Sigmoid colon (tissue), 6 donors: ENCODE measurements at regions not wholly inside any gene's neighbourhood (a gene's known extent, or its start where the extent isn't known, plus 50 kb on each side); places are given as distances from the start of the nearest gene placed in this dataset.

Experiments used
- DNase-seq: peaks from one replicate; pipeline ENCODE4 v3.0.0-alpha.2; 2019
- H3K27ac ChIP-seq, 4 donors: fragments of 200-600 bp; sonication (generic); one replicate each; pipeline ENCODE4 v1.5.1; 2016 to 2019; ENCODE audit warnings: mild to moderate bottlenecking in 1 of 4
- H3K27me3 ChIP-seq, 3 donors: fragments of 200-600 bp; sonication (generic); one replicate each; pipeline ENCODE4 v1.5.1; 2019; ENCODE audit warnings: mild to moderate bottlenecking in 1 of 3
- H3K36me3 ChIP-seq, 4 donors: fragments of 200-600 bp; sonication (generic); one replicate each; pipeline ENCODE4 v1.5.1; 2016 to 2019
- H3K4me1 ChIP-seq, 4 donors: fragments of 200-600 bp; sonication (generic); one replicate each; pipeline ENCODE4 v1.5.1; 2017 to 2019
- H3K4me3 ChIP-seq, 4 donors: fragments of 200-600 bp; sonication (generic); one replicate each; pipeline ENCODE4 v1.5.1; 2017 to 2019; ENCODE audit warnings: mild to moderate bottlenecking in 2 of 4, moderate library complexity in 1 of 4
- H3K9me3 ChIP-seq, 4 donors: fragments of 200-600 bp in 3 of 4; sonication (generic) in 3 of 4; one replicate each; pipeline versions ENCODE4 v1.5.1 to v1.6.1; 2013 to 2019
- EP300 ChIP-seq, 4 donors: sonication (generic); formaldehyde crosslinking; IDR thresholded peaks; one replicate each; pipeline ENCODE4 v1.6.1; 2017; ENCODE audit warnings: antibody characterized with exemption in 4 of 4
- POLR2A ChIP-seq, 2 donors: fragments of 450-650 bp; IDR thresholded peaks; one replicate each; pipeline ENCODE4 v1.6.1; 2016; ENCODE audit warnings: antibody characterized with exemption in 2 of 2, mild to moderate bottlenecking in 2 of 2, moderate library complexity in 2 of 2
- POLR2AphosphoS5 ChIP-seq, 4 donors: sonication (generic); formaldehyde crosslinking; IDR thresholded peaks; one replicate each; pipeline ENCODE4 v1.6.1; 2017; ENCODE audit warnings: antibody characterized with exemption in 4 of 4
- WGBS, 2 donors: extraction: QIAGEN DNeasy Blood & Tissue Kit; methylation state at CpG; one replicate each; pipeline ENCODE4 v1.1.7; 2013; 5-methylcytosine and 5-hydroxymethylcytosine counted together
- intact Hi-C: fragments of 100-400 bp; cut with DNase I; formaldehyde crosslinking; loops from one replicate; pipeline ENCODE4 v1.15.1; 2023
- TF ChIP-seq, protein P1 (sequence below), 4 experiments: fragments of 450-650 bp in 3 of 4; fragments of 200-600 bp in 1 of 4; IDR thresholded peaks; one replicate each; pipeline ENCODE4 v1.5.1; 2016 to 2019; ENCODE audit warnings: antibody characterized with exemption in 4 of 4, mild to moderate bottlenecking in 3 of 4, moderate library complexity in 2 of 4
- donor health status: healthy with polysubstance abuse.
- donor health status: healthy.

DNA sequence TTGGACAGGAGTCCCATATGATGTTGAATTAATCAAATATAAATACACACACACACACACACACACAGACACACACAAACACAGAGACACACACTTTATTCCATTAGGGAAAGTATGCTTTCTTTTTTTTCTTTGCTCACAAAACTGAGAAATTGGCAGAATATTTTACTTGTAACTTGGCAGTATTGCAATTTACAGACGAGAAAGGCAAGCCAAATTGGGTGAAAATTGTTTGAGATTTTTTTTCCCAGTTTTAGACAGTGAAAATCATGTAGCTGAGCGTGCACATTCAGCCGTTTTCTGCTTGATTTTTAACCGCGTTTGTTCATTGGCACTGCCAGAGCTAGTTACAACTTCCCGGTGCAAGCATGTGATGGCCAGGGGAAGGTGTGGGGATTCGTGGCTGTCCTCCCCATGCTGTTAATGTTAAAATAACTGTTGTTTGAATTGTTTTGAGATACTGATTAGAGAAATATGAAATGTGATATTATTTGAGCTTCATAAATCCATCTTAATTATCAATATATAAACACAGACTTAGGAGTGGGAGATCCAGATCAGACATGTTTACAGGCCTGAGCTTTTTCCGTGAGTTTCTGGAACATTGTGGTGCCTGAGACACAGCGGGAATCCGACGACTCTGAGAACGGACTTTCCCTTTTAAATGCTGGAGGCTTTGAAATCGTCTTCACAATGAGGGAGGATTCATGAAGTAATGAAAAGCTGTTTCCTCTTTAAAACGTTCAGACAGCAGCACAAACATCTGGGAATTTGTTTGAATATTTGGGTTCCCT lies 125.5 kb downstream of the KCNRG start:
- Histone ChIP-seq H3K4me1 (no peaks in the 10 kb centered on the region), H3K27me3 (no peaks in the 10 kb centered on the region), H3K9me3 (no peaks in the 10 kb centered on the region), H3K36me3 (no peaks in the 10 kb centered on the region), H3K4me3 (no peak overlapping the region), H3K27ac (peak overlapping the region in 2 of 4 donors; percentile 16 to 22)
- DNase-seq = no peak
- 73 to 77% methylated on average over 14 of the region's 14 CpGs for WGBS, 2 donors
- TF ChIP-seq EP300 (IDR thresholded peaks at IDR 0.05) = no peak
- TF ChIP-seq, protein P1, sequence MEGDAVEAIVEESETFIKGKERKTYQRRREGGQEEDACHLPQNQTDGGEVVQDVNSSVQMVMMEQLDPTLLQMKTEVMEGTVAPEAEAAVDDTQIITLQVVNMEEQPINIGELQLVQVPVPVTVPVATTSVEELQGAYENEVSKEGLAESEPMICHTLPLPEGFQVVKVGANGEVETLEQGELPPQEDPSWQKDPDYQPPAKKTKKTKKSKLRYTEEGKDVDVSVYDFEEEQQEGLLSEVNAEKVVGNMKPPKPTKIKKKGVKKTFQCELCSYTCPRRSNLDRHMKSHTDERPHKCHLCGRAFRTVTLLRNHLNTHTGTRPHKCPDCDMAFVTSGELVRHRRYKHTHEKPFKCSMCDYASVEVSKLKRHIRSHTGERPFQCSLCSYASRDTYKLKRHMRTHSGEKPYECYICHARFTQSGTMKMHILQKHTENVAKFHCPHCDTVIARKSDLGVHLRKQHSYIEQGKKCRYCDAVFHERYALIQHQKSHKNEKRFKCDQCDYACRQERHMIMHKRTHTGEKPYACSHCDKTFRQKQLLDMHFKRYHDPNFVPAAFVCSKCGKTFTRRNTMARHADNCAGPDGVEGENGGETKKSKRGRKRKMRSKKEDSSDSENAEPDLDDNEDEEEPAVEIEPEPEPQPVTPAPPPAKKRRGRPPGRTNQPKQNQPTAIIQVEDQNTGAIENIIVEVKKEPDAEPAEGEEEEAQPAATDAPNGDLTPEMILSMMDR (IDR thresholded peaks at IDR 0.05) = no peak
- no peak for TF ChIP-seq POLR2A (IDR thresholded peaks at IDR 0.05)
- TF ChIP-seq POLR2AphosphoS5 (IDR thresholded peaks at IDR 0.05) = no peak
- intact Hi-C loops = no loop called here

DNA sequence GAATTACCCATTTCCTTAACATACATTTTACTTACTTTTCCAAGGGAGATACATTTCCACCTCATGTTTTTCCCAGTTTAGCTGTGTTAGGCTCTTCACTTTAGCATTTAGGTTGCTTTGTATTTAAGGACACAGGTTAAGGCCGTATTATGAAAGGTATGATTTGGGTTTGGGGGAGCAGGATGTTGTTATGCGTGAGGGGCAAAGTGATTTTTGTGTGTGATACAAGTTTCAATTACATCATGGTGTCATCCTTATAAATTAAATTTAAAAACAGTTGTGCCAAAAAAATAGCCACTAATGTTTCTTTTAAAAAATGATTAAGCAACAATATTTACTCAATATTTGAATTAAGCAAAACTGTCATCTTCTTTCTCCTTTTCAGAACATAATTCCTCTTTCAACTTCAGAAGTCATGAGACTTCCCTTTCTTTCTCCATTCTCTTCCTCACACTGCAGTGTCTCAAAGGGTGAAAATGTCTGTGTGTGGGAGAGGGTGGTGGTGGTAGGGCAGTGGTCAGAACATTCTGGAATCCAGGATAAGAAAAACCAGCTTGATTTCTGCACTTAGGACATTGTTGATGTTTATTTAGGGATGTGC lies 126.2 kb downstream of the KCNRG start:
- Histone ChIP-seq H3K4me1 (no peaks in the 10 kb centered on the region), H3K27ac (peak overlapping the region in 1 of 4 donors; percentile 16), H3K36me3 (no peaks in the 10 kb centered on the region), H3K4me3 (no peak overlapping the region), H3K9me3 (no peaks in the 10 kb centered on the region), H3K27me3 (no peaks in the 10 kb centered on the region)
- WGBS, 2 donors = 93% methylated on average over 2 of the region's 2 CpGs
- DNase-seq = no peak
- intact Hi-C loops = no loop called here
- TF ChIP-seq, protein P1 (IDR thresholded peaks at IDR 0.05) = no peak
- TF ChIP-seq EP300 (IDR thresholded peaks at IDR 0.05) (no peak), POLR2A (IDR thresholded peaks at IDR 0.05) (no peak), POLR2AphosphoS5 (IDR thresholded peaks at IDR 0.05) (no peak)

DNA sequence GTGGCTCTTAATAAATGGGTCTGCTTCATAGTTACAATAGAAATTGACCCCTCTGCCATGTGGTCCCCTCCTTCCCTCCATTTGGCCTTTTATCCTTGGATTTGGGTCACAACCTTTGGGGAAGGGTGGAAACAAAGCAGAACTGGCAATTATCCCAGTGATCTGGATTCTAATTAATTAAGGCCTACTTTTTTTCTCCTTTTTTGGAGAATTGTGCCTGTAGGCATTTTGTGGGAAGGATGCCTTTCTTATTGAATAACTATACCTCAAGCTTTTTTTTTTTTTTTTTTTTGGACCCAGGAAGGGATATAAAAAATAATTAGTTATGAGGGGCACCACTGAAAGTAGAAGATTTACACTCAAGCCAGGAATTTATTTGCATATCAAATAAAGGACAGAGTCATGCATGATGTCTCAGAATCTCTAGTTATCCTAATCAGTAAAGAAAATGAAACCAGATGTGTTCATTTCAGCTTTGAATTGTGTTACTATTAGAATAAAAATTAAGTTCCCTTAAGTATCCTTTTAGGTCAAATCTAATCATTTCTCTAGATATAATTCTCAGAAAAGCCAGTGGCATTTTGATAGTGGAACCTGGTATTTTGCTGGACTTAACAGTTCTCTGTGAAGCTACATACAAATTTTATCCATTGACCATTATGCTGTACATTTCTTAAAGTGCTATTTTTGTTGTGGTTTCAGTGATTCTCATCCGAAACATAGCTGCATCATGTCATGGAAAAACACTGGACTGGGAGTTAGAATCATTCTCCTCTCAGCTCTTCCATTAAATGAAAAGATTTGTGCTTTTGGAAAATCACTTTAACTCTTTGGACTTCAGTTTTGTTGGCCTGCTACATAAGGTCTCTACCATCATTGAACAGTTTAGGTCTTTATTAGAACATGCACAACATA lies 129.3 kb downstream of the KCNRG start:
- DNase-seq = no peak
- no peak overlapping the region for H3K27ac ChIP-seq
- no peak for TF ChIP-seq EP300 (IDR thresholded peaks at IDR 0.05)
- TF ChIP-seq POLR2AphosphoS5 (IDR thresholded peaks at IDR 0.05) = no peak
- TF ChIP-seq POLR2A (IDR thresholded peaks at IDR 0.05) = no peak
- TF ChIP-seq, protein P1 (IDR thresholded peaks at IDR 0.05) = no peak
- H3K4me1 ChIP-seq = no peaks in the 10 kb centered on the region
- H3K4me3 ChIP-seq = no peak overlapping the region
- WGBS, 2 donors = 81 to 87% methylated on average over 1 of the region's 1 CpG
- no peaks in the 10 kb centered on the region for H3K9me3 ChIP-seq
- no peaks in the 10 kb centered on the region for H3K36me3 ChIP-seq
- H3K27me3 ChIP-seq = no peaks in the 10 kb centered on the region
- intact Hi-C loops = no loop called here

DNA sequence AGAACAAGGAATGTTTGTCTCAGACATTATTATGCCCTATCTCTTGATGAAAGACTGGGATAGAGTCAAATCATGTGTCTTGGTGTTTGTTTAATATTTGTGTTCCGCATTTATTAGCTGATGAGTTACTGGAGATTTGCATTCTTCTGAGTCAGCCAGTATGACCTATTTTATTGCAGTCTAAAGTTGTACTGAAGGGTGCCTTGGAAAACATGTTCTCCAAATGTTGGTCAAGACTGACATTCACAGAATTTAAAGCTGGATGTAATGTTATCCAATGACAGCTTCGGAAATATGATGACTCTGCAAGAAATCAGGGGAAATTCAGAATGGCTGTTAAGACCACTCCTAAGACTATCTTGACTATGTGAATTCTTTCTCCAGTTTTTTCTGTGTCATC lies 134.0 kb downstream of the KCNRG start:
- no peak for DNase-seq
- WGBS, 2 donors = 92 to 94% methylated on average over 2 of the region's 2 CpGs
- Histone ChIP-seq H3K27me3 (no peaks in the 10 kb centered on the region), H3K27ac (no peak overlapping the region), H3K36me3 (no peaks in the 10 kb centered on the region), H3K4me3 (no peak overlapping the region), H3K4me1 (no peaks in the 10 kb centered on the region), H3K9me3 (no peaks in the 10 kb centered on the region)
- TF ChIP-seq, protein P1 (IDR thresholded peaks at IDR 0.05) = no peak
- TF ChIP-seq POLR2A (IDR thresholded peaks at IDR 0.05) (no peak), EP300 (IDR thresholded peaks at IDR 0.05) (no peak), POLR2AphosphoS5 (IDR thresholded peaks at IDR 0.05) (no peak)
- intact Hi-C loops = no loop called here
